Epithelial cell of esophagus (primary cell): ENCODE measurements at regions not wholly inside any gene's neighbourhood (a gene's known extent, or its start where the extent isn't known, plus 50 kb on each side); places are given as distances from the start of the nearest gene placed in this dataset.
"Not testable (repeated sequence)": the region's sequence is repeated elsewhere in the genome, so short reads cannot be mapped to it uniquely, and the experiment has no call there.

Experiments
- DNase-seq: peaks from one replicate; pipeline ENCODE4 v3.0.0; 2010; ENCODE audit warnings: low read depth
- H3K4me3 ChIP-seq: 2 replicates; pipeline ENCODE4 v1.5.1; 2011; ENCODE audit warnings: mild to moderate bottlenecking, low read length, control low read depth
- CTCF ChIP-seq: IDR thresholded peaks from 2 replicates; pipeline ENCODE4 v1.5.1; 2011; ENCODE audit warnings: low read depth, mild to moderate bottlenecking, low read length, control low read depth, inconsistent platforms; ENCODE audit not compliant: insufficient read depth; ENCODE audit errors: missing control alignments

- TF ChIP-seq CTCF: no peak
- H3K4me3 ChIP-seq: no peak overlapping the region
- DNase-seq: peak; percentile 98
Observed at GRCh38 chr1:187842406-187843165, 1013.8 kb downstream of the PLA2G4A start.

GRCh38 chr1:187844313-187844712 lies 1015.6 kb downstream of the PLA2G4A start:
- TF ChIP-seq CTCF: no peak
- DNase-seq: peak; percentile 25
- H3K4me3 ChIP-seq: no peak overlapping the region

- DNase-seq: no peak
- TF ChIP-seq CTCF: no peak
- H3K4me3 ChIP-seq: no peak overlapping the region
Observed at GRCh38 chr1:187847531-187847930, 1018.8 kb downstream of the PLA2G4A start.

GRCh38 chr1:187848321-187848720 lies 1019.6 kb downstream of the PLA2G4A start:
- TF ChIP-seq CTCF: no peak
- H3K4me3 ChIP-seq: no peak overlapping the region
- DNase-seq: no peak

DNA sequence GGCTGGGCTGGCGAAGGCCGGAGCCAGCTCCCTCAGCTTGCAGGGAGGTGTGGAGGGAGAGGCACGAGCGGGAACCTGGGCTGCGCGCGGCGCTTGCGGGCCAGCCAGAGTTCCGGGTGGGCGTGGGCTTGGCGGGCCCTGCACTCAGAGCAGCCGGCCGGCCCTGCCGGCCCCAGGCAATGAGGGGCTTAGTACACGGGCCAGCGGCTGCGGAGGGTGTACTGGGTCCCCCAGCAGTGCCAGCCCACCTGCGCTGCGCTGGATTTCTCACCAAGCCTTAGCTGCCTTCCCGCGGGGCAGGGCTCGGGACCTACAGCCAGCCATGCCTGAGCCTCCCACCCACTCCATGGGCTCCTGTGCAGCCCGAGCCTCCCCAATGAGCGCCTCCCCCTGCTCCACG lies 1021.4 kb downstream of the PLA2G4A start:
- DNase-seq, H3K4me3 ChIP-seq: not testable (repeated sequence)

- DNase-seq: no peak
- TF ChIP-seq CTCF: no peak
Observed at GRCh38 chr1:187853505-187853904, 1024.8 kb downstream of the PLA2G4A start.

GRCh38 chr1:187854457-187854856 lies 1025.7 kb downstream of the PLA2G4A start:
- DNase-seq: no peak
- H3K4me3 ChIP-seq: no peak overlapping the region
- no peak for TF ChIP-seq CTCF

More at GRCh38 chr1:187853505-187853904, 1024.8 kb downstream of the PLA2G4A start:
- H3K4me3 ChIP-seq: no peak overlapping the region
